Neutrophil (primary cell): ENCODE measurements at regions not wholly inside any gene's neighbourhood (a gene's known extent, or its start where the extent isn't known, plus 50 kb on each side); places are given as distances from the start of the nearest gene placed in this dataset.

ENCODE experiments used
- H3K27ac ChIP-seq: fragments of 200-600 bp; sonication (generic); 2 replicates; pipeline ENCODE4 v1.5.1; 2016; ENCODE audit warnings: mild to moderate bottlenecking, moderate library complexity
- H3K27me3 ChIP-seq: fragments of 200-600 bp; sonication (generic); 2 replicates; pipeline ENCODE4 v1.6.0; 2016; ENCODE audit warnings: mild to moderate bottlenecking
- H3K36me3 ChIP-seq: fragments of 200-600 bp; sonication (generic); 2 replicates; pipeline ENCODE4 v1.5.1; 2017
- H3K4me1 ChIP-seq, 2 experiments: fragments of 200-600 bp in 1 of 2; sonication (generic) in 1 of 2; 1 replicate in 1 of 2; 2 replicates in 1 of 2; pipeline versions ENCODE4 v1.5.1 to v1.6.1; 2013 to 2016; ENCODE audit warnings: low read depth in 1 of 2, low read length in 1 of 2, mild to moderate bottlenecking in 1 of 2, moderate library complexity in 1 of 2; ENCODE audit not compliant: control insufficient read depth in 1 of 2, insufficient read depth in 1 of 2
- H3K4me3 ChIP-seq, 2 experiments: fragments of 200-600 bp in 1 of 2; sonication (generic) in 1 of 2; 1 replicate in 1 of 2; 2 replicates in 1 of 2; pipeline ENCODE4 v1.5.1; 2013 to 2016; ENCODE audit warnings: low read depth in 1 of 2, low read length in 1 of 2, mild to moderate bottlenecking in 1 of 2, moderate library complexity in 1 of 2
- H3K9me3 ChIP-seq: fragments of 200-600 bp; sonication (generic); 2 replicates; pipeline ENCODE4 v1.5.1; 2016
- CTCF ChIP-seq: fragments of 200-600 bp; sonication (generic); IDR thresholded peaks from 2 replicates; pipeline ENCODE4 v1.5.1; 2016; ENCODE audit warnings: antibody characterized with exemption

GRCh38 chr10:3245395-3245794, 72.8 kb upstream of the PITRM1 start:
- no peak for TF ChIP-seq CTCF
- H3K27me3 ChIP-seq = peaks cover 34% of the 10 kb centered on the region
- no peaks in the 10 kb centered on the region for H3K9me3 ChIP-seq
- no peaks in the 10 kb centered on the region for H3K36me3 ChIP-seq
- no peaks in the 10 kb centered on the region for H3K4me1 ChIP-seq
- no peak overlapping the region for H3K4me3 ChIP-seq
- H3K27ac ChIP-seq = no peak overlapping the region

- Histone ChIP-seq H3K4me1 (no peaks in the 10 kb centered on the region), H3K27me3 (peaks cover 19% of the 10 kb centered on the region), H3K4me3 (no peak overlapping the region), H3K27ac (no peak overlapping the region), H3K9me3 (no peaks in the 10 kb centered on the region), H3K36me3 (no peaks in the 10 kb centered on the region)
- TF ChIP-seq CTCF = no peak
Observed at GRCh38 chr10:3241967-3242650, 69.5 kb upstream of the PITRM1 start.

- Histone ChIP-seq H3K27me3 (peaks cover 19% of the 10 kb centered on the region), H3K27ac (no peak overlapping the region), H3K4me3 (no peak overlapping the region), H3K9me3 (no peaks in the 10 kb centered on the region), H3K4me1 (no peaks in the 10 kb centered on the region), H3K36me3 (no peaks in the 10 kb centered on the region)
- no peak for TF ChIP-seq CTCF
Observed at GRCh38 chr10:3241274-3241921, 68.8 kb upstream of the PITRM1 start.

- Histone ChIP-seq H3K4me1 (no peaks in the 10 kb centered on the region), H3K27ac (no peak overlapping the region)
Observed at GRCh38 chr10:3239920-3240894, 67.6 kb upstream of the PITRM1 start.

More at GRCh38 chr10:3239920-3240894, 67.6 kb upstream of the PITRM1 start:
- peaks cover 19% of the 10 kb centered on the region for H3K27me3 ChIP-seq
- TF ChIP-seq CTCF = no peak
- H3K36me3 ChIP-seq = no peaks in the 10 kb centered on the region
- H3K4me3 ChIP-seq = no peak overlapping the region
- no peaks in the 10 kb centered on the region for H3K9me3 ChIP-seq
